HG03558 (cell line): ENCODE measurements at regions not wholly inside any gene's neighbourhood (a gene's known extent, or its start where the extent isn't known, plus 50 kb on each side); places are given as distances from the start of the nearest gene placed in this dataset.
"Not testable (repeated sequence)": the region's sequence is repeated elsewhere in the genome, so short reads cannot be mapped to it uniquely, and the experiment has no call there.

Source experiments
- ATAC-seq: cut with Tn5 transposase; IDR thresholded peaks from one replicate; pipeline ENCODE4 v1.9.1; 2021; ENCODE audit warnings: moderate number of reproducible peaks; ENCODE audit not compliant: unreplicated experiment; ENCODE audit errors: extremely low read depth

DNA sequence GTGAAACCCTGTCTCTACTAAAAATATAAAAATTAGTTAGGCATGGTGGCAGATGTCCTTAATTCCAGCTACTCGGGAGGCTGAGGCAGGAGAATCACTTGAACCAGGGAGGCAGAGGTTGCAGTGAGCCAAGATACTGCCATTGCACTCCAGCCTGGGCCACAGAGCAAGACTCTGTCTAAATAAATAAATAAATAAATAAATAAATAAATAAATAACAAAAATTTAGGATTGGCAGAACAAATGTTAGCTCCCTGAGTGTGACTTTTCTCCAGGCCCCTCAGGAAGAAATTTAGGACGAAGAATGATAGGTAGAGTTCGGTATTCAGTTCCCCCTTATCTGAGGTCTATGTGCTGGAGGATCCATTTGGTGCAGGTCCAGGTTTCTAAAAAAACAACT, 181.2 kb downstream of the CD47 start:
- ATAC-seq = not testable (repeated sequence)

GRCh38 chr3:107907996-107908395, 182.8 kb downstream of the CD47 start:
- no peak for ATAC-seq

GRCh38 chr3:107904536-107905066, 186.2 kb downstream of the CD47 start:
- no peak for ATAC-seq

- ATAC-seq = no peak
These were observed 190.7 kb downstream of the CD47 start for GRCh38 chr3:107899990-107900651.

DNA sequence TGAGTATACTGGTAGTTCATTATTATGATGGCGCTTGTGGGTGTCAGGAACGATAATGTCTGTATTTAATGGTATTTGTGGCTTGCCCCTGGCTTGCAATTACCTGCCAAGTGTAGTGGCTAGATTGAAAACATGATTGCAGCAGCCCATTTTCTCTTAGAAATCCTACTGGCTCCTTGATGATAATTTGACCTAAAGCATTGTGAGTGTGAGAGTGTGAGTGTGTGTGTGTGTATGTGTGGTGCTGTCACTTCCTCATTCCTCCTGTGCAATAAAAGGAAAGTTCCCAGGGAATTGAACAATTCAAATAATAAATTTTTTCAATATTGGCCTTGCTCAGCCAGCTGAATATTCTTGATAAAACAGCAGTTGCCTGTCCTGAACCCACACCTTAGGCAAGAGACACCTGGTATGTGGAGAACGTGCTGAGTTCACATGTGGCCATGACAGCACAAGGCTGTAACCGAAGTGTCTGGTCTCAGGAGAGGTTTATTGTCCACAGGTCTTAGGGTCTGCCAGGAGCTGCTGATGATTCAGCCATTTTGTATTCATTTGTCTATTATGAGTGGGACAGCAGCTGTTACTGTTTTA, 193.3 kb downstream of the CD47 start:
- no peak for ATAC-seq

- ATAC-seq = no peak
These were observed 195.8 kb downstream of the CD47 start for GRCh38 chr3:107894998-107895397.

DNA sequence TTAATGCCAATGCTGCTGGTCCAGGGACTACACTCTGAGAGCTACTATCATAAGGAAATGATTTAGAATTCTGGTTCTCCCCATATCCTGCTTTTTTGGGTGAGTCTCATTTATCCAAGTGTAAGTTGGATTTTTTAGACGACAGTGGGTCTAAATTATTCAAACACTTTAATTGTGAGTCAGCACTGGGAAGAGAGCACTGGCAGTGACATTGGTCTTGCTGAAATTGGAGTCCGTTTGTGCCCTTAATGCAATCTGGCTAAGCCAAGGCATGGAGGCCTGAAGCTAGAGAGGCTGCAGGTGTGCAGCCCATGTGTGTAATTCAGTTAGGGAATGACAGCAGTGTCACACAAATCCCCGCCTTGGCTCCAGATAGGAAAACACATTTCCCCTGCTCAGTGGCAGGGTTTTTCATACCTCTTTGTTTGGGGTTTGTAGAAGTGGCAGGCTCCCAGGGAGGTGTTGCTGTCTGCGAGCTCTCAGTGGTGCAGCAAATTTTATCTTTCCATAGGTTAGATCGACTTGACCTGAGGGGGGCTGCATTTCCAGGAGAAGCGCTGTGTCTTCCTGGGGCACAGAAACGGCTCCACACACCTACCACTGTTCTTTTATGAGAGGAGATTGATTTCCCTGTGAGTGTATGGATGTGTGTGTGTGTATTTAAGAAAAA, 197.7 kb downstream of the CD47 start:
- ATAC-seq = no peak

- no peak for ATAC-seq
These were observed 205.9 kb downstream of the CD47 start for GRCh38 chr3:107884719-107885460.

DNA sequence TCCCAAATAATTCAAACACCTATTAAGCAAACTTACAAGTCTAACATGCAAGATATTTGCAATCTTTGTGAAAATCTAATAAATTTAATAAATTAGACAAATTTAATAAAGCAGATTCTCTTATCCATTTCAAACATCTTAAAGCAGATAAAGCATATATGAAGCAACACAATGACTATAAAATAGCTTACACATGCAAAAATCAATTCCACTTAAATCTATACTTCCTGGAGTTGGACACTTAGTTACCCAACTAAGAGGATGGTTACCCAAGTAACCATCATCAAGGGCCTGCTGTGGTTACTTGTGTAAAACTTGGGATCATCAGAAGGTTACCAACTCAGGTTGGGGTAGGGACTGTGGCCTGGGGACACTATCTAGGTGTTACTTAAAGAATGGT, 206.8 kb downstream of the CD47 start:
- no peak for ATAC-seq

GRCh38 chr3:107882881-107883280, 207.9 kb downstream of the CD47 start:
- no peak for ATAC-seq

GRCh38 chr3:107882261-107882660, 208.6 kb downstream of the CD47 start:
- no peak for ATAC-seq

GRCh38 chr3:107881509-107881908, 209.3 kb downstream of the CD47 start:
- ATAC-seq = no peak

DNA sequence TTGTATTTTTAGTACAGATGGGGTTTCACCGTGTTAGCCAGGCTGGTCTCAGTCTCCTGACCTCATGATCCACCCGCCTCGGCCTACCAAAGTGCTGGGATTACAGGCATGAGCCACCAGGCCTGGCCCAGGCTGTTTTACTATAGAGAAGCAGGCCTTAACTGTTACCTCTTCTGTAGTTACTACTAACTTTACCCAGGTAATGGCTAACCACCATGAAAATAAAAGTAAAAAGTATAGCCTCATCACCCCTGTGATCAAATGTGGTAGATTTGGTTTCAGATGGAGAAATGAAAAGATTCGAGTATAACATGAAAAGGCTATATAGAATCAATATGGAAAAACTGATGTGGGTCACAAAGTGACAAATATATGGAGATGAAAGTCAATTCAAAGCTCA, 210.1 kb downstream of the CD47 start:
- no peak for ATAC-seq

GRCh38 chr3:107877936-107878335, 212.9 kb downstream of the CD47 start:
- ATAC-seq = no peak

DNA sequence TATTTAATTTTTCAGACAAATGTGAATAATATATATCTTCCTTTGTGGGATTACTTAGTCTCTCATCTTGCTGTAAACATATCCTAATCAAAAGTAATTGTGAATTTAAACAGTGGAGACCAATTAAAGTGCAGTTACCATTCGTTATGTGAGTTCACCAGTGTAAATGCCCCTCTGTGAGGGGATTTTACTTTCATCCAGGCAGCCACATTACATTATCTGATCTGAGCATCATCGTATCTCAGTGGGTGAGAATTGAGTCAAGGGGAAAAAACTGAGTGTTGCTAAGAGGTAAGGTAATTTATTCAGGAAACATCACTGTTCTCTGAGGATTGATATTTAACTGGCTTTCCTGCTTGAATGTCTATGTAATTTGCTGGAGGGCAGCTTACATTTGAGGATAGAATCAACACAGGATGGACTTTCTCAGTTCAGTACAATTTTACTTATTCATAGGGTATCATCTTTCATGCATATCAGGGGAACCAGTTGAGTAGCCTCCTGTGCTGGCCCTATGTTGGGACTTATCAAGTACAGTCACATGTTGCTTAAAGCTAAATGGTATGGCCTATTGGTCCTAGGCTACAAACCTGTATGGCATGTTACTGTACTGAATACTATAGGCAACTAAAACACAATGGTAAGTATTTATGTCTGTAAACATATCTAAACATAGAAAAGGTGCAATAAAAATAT, 219.7 kb downstream of the CD47 start:
- ATAC-seq = no peak

DNA sequence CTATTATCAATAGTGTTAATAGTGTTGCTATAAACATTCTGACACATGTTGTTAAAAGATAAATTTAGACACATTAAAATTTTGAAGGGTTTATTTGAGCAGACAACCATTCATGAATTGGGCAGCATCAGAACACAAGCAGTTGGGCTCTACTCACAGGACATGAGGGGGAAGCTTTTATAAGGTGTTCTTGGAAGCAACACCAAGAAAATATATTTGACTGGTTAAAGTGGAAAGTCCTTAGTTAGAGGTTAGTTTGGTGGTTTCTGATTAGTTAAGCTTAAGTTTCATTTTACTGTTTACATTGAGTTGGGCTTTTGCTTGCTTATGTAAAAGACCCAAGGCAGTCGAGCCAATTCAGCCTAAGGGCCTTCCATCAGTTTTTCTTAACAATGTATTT, 220.7 kb downstream of the CD47 start:
- ATAC-seq = no peak

GRCh38 chr3:107868449-107868848, 222.4 kb downstream of the CD47 start:
- no peak for ATAC-seq

DNA sequence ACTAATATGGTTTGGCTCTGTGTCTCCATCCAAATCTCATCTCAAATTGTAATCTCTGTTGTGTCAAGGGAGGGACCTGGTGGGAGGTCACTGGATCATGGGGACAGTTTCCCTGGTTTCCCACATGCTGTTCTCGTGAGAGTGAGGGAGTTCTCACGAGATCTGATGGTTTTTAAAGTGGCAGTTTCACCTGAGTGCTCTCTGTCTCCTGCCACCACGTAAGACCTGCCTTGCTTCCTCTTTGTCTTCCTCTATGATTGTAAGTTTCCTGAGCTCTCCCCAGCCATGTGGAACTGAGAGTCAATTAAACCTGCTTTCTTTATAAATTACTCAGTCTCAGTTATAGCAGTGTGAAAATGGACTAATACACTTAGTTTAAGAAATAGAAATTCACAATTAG, 228.9 kb downstream of the CD47 start:
- peak; percentile 82 for ATAC-seq

GRCh38 chr3:107861422-107861821, 229.4 kb downstream of the CD47 start:
- no peak for ATAC-seq
